ENCODE measurements at regions not wholly inside any gene's neighbourhood (a gene's known extent, or its start where the extent isn't known, plus 50 kb on each side); places are given as distances from the start of the nearest gene placed in this dataset.

DNA sequence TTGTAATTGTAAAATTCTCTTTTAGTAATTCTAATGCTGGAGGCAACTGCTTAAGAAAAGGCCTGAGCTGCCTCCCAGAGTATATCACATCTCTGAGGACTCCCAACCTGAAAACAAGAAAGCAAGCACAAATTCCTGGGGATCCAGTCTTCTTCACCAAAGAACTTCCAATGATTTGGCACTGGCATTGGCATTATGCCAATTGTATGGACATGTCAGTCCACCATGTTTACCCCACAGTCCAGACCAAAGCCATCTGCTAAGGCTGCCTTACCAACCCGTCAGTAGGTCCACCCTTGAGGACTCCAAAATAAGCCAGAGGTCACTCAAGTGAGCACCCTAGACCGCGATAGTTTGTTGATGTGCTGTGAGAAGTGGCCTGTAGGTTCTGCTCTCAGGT, 263.1 kb downstream of the RND3 start:
- intact Hi-C loops (cut with micrococcal nuclease; ENCODE audit: unreplicated experiment) = no loop called here
- no peaks in the 10 kb centered on the region for H3K9me2 ChIP-seq (ENCODE audit: insufficient read depth)
- H2AFZ ChIP-seq = no peak overlapping the region
- H3K4me3 ChIP-seq = no peak overlapping the region
- H3K9me3 ChIP-seq (ENCODE audit: insufficient read depth, low read depth) = no peaks in the 10 kb centered on the region
- no peaks in the 10 kb centered on the region for H3K36me3 ChIP-seq (ENCODE audit: low read depth)
- no peaks in the 10 kb centered on the region for H3K4me1 ChIP-seq (replicated peaks; ENCODE audit: insufficient read depth)
- no TSS peak for BruUV-seq (replicated peaks)
- H3K27me3 ChIP-seq (ENCODE audit: insufficient read depth, low read depth) = no peaks in the 10 kb centered on the region
- DNase-seq = no peak
- H3K4me2 ChIP-seq = no peak overlapping the region
- H4K20me1 ChIP-seq (ENCODE audit: insufficient read depth) = no peaks in the 10 kb centered on the region
- no peaks in the 10 kb centered on the region for H3K79me2 ChIP-seq (ENCODE audit: low read depth)
- no peak overlapping the region for H3K27ac ChIP-seq
- CTCF ChIA-PET = no interaction called here
- H3F3A ChIP-seq (ENCODE audit: insufficient read depth, low read depth) = no peaks in the 10 kb centered on the region
- POLR2A ChIA-PET (ENCODE audit: unreplicated experiment) = no interaction called here
- TF ChIP-seq, protein P1, sequence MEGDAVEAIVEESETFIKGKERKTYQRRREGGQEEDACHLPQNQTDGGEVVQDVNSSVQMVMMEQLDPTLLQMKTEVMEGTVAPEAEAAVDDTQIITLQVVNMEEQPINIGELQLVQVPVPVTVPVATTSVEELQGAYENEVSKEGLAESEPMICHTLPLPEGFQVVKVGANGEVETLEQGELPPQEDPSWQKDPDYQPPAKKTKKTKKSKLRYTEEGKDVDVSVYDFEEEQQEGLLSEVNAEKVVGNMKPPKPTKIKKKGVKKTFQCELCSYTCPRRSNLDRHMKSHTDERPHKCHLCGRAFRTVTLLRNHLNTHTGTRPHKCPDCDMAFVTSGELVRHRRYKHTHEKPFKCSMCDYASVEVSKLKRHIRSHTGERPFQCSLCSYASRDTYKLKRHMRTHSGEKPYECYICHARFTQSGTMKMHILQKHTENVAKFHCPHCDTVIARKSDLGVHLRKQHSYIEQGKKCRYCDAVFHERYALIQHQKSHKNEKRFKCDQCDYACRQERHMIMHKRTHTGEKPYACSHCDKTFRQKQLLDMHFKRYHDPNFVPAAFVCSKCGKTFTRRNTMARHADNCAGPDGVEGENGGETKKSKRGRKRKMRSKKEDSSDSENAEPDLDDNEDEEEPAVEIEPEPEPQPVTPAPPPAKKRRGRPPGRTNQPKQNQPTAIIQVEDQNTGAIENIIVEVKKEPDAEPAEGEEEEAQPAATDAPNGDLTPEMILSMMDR (conservative IDR thresholded peaks at IDR 0.05) = no peak
- TF ChIP-seq EZH2 (IDR thresholded peaks at IDR 0.05; ENCODE audit: low read depth) = no peak

- Histone ChIP-seq H4K20me1 (ENCODE audit: insufficient read depth) (no peaks in the 10 kb centered on the region), H3K27ac (no peak overlapping the region), H3K27me3 (ENCODE audit: insufficient read depth, low read depth) (no peaks in the 10 kb centered on the region), H3K9me2 (ENCODE audit: insufficient read depth) (no peaks in the 10 kb centered on the region), H2AFZ (no peak overlapping the region), H3K79me2 (ENCODE audit: low read depth) (no peaks in the 10 kb centered on the region), H3K36me3 (ENCODE audit: low read depth) (no peaks in the 10 kb centered on the region), H3K4me1 (replicated peaks; ENCODE audit: insufficient read depth) (no peaks in the 10 kb centered on the region), H3K4me3 (no peak overlapping the region), H3K4me2 (no peak overlapping the region), H3F3A (ENCODE audit: insufficient read depth, low read depth) (no peaks in the 10 kb centered on the region), H3K9me3 (ENCODE audit: insufficient read depth, low read depth) (no peaks in the 10 kb centered on the region)
- no peak for DNase-seq
- CTCF ChIA-PET = no interaction called here
- TF ChIP-seq EZH2 (IDR thresholded peaks at IDR 0.05; ENCODE audit: low read depth) = no peak
- TF ChIP-seq, protein P1 (conservative IDR thresholded peaks at IDR 0.05) = no peak
- intact Hi-C loops (cut with micrococcal nuclease; ENCODE audit: unreplicated experiment) = no loop called here
- no TSS peak for BruUV-seq (replicated peaks)
- POLR2A ChIA-PET (ENCODE audit: unreplicated experiment) = no interaction called here
These were observed 264.5 kb downstream of the RND3 start for GRCh38 chr2:150222942-150223341.

DNA sequence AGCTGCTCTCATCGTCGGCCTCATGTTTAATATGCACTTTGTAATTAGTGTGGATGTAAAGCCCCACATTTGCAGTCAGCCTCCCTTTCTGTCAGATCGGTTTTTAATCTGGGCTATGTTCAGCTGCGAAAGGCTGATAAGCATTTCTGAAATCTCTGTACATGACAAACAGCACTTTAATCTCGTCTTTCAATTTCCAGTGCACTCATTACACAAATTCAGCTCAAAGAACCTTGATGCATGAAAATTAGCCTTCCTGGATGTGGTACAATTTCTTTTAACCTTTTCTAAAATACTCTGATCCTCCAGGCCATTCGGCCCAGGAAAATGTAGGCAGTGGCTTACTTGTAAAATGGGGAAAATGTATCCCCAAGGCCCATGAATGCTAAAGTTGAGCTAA, 265.1 kb downstream of the RND3 start:
- intact Hi-C loops (cut with micrococcal nuclease; ENCODE audit: unreplicated experiment) = no loop called here
- Histone ChIP-seq H3F3A (ENCODE audit: insufficient read depth, low read depth) (no peaks in the 10 kb centered on the region), H3K4me2 (no peak overlapping the region), H3K9me3 (ENCODE audit: insufficient read depth, low read depth) (no peaks in the 10 kb centered on the region), H2AFZ (no peak overlapping the region), H3K9me2 (ENCODE audit: insufficient read depth) (no peaks in the 10 kb centered on the region), H3K4me1 (replicated peaks; ENCODE audit: insufficient read depth) (no peaks in the 10 kb centered on the region), H4K20me1 (ENCODE audit: insufficient read depth) (no peaks in the 10 kb centered on the region), H3K27ac (no peak overlapping the region), H3K4me3 (no peak overlapping the region), H3K79me2 (ENCODE audit: low read depth) (no peaks in the 10 kb centered on the region), H3K36me3 (ENCODE audit: low read depth) (no peaks in the 10 kb centered on the region), H3K27me3 (ENCODE audit: insufficient read depth, low read depth) (no peaks in the 10 kb centered on the region)
- POLR2A ChIA-PET (ENCODE audit: unreplicated experiment) = no interaction called here
- BruUV-seq (replicated peaks) = no TSS peak
- TF ChIP-seq EZH2 (IDR thresholded peaks at IDR 0.05; ENCODE audit: low read depth) = no peak
- TF ChIP-seq, protein P1 (conservative IDR thresholded peaks at IDR 0.05) = no peak
- CTCF ChIA-PET = no interaction called here
- no peak for DNase-seq

All from PC-9 (cell line).